ENCODE measurements at regions not wholly inside any gene's neighbourhood (a gene's known extent, or its start where the extent isn't known, plus 50 kb on each side); places are given as distances from the start of the nearest gene placed in this dataset.

DNA sequence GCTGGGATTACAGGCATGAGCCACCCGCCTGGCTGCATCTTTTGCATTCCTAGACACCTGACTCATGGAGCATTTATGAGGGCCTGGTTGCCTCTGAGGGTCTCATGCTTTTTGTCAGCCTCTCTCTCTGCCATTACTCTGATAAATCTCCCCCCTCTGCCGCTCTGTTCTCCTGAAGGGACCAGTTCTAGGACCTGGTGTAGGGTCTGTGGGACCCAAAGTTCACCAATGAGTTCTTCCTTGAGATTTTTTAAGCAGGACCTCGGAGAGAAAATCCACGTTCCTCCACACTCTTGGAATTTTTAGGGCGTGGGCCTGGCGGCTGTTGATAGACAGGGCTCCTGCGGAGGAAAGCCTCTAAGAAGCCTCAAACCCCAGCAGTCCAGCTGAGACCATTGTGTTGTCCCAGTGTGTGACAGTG is 91.9 kb upstream of the ERRFI1 start:
- Mint-ChIP-seq H3K36me3 (ENCODE audit: low read depth, unreplicated experiment) (no peaks in the 10 kb centered on the region), H3K4me1 (ENCODE audit: unreplicated experiment) (peaks cover 45% of the 10 kb centered on the region), H3K27ac (ENCODE audit: unreplicated experiment) (no peak overlapping the region), H3K4me3 (ENCODE audit: unreplicated experiment) (no peak overlapping the region), H3K9me3 (ENCODE audit: unreplicated experiment) (no peaks in the 10 kb centered on the region), H3K27me3 (ENCODE audit: unreplicated experiment) (no peaks in the 10 kb centered on the region)
- no peak for DNase-seq (ENCODE audit: low spot score)
- TF ChIP-seq, protein P1, sequence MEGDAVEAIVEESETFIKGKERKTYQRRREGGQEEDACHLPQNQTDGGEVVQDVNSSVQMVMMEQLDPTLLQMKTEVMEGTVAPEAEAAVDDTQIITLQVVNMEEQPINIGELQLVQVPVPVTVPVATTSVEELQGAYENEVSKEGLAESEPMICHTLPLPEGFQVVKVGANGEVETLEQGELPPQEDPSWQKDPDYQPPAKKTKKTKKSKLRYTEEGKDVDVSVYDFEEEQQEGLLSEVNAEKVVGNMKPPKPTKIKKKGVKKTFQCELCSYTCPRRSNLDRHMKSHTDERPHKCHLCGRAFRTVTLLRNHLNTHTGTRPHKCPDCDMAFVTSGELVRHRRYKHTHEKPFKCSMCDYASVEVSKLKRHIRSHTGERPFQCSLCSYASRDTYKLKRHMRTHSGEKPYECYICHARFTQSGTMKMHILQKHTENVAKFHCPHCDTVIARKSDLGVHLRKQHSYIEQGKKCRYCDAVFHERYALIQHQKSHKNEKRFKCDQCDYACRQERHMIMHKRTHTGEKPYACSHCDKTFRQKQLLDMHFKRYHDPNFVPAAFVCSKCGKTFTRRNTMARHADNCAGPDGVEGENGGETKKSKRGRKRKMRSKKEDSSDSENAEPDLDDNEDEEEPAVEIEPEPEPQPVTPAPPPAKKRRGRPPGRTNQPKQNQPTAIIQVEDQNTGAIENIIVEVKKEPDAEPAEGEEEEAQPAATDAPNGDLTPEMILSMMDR (IDR thresholded peaks at IDR 0.05; ENCODE audit: unreplicated experiment) = no peak

DNA sequence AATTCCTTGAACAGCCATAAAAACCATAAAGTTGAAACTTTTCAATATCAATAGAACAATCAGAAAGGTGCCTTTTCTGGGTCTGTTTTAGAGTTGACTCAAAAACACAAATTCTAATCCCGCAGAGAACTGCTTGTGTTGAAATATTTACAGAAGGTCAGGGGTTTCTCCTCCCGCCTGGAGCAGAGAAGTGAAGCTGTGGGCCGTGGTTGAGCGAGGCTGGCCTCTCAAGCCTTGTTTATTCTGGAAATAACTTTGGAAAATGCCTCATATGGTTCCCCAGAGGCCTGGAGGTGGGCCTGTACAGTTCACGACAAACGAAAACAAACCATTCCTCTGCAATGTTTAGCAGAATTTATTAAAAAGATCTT is 90.8 kb upstream of the ERRFI1 start:
- Mint-ChIP-seq H3K27ac (ENCODE audit: unreplicated experiment) (no peak overlapping the region), H3K4me1 (ENCODE audit: unreplicated experiment) (peaks cover 35% of the 10 kb centered on the region), H3K4me3 (ENCODE audit: unreplicated experiment) (no peak overlapping the region)

DNA sequence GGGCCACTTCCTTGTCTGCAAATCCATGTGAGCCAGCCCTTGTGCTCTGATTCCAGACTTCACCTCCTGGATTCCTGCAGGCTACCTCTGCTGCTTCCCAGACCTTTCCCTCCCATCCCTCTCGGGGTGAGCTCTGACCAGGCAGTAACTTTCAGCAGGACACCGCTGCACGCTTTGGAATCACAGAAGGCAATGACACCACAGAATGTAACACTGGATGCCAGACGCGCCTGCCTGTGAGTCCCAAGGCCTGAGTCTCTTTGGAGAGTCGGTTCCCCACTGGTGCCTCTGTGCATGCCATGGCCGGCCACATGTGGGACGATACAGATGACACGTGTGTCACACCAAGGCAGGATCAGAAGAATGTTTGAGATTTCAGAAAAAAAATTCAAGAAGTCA is 89.7 kb upstream of the ERRFI1 start:
- H3K27ac Mint-ChIP-seq (ENCODE audit: unreplicated experiment) = no peak overlapping the region
- H3K27me3 Mint-ChIP-seq (ENCODE audit: unreplicated experiment) = no peaks in the 10 kb centered on the region
- TF ChIP-seq, protein P1 (IDR thresholded peaks at IDR 0.05; ENCODE audit: unreplicated experiment) = no peak
- no peak overlapping the region for H3K4me3 Mint-ChIP-seq (ENCODE audit: unreplicated experiment)
- no peaks in the 10 kb centered on the region for H3K36me3 Mint-ChIP-seq (ENCODE audit: low read depth, unreplicated experiment)
- no peak for DNase-seq (ENCODE audit: low spot score)
- no peaks in the 10 kb centered on the region for H3K9me3 Mint-ChIP-seq (ENCODE audit: unreplicated experiment)
- peaks cover 23% of the 10 kb centered on the region for H3K4me1 Mint-ChIP-seq (ENCODE audit: unreplicated experiment)

More for the DNA sequence above, 90.8 kb upstream of the ERRFI1 start:
- Mint-ChIP-seq H3K9me3 (ENCODE audit: unreplicated experiment) (no peaks in the 10 kb centered on the region), H3K36me3 (ENCODE audit: low read depth, unreplicated experiment) (no peaks in the 10 kb centered on the region), H3K27me3 (ENCODE audit: unreplicated experiment) (no peaks in the 10 kb centered on the region)
- DNase-seq (ENCODE audit: low spot score) = no peak
- TF ChIP-seq, protein P1 (IDR thresholded peaks at IDR 0.05; ENCODE audit: unreplicated experiment) = no peak

DNA sequence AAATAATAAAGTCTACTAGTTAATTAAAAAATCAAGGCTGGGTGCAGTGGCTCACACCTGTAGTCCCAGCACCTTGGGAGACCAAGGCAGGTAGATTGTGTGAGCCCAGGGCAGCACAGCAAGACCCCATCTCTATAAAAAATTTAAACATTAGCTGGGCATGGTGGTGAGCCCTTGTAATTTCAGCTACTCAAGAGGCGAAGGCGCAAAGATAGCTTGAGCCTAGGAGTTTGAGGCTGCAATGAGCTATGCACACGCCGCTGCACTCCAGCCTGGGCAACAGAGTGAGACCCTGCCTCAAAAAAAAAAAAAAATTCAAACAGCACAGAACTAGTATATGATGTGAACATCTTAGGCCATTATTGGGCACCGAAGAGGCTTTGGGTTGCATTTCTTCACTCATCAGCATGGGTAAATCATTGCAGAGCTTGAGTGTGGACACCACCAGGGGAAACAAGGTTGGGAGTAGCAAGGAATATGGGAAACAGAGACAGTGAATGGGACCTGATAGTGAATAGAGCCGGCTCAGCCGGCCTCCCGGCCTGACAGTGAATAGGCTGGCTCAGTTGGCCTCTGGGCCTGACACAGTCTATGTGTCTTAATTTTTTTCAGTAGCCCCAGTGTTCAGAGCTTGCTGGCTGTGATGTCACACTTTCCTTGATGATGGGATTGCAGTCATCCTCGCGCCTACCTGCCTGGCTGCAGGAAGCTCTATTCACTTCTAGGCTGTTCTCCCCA is 89.1 kb upstream of the ERRFI1 start:
- Mint-ChIP-seq H3K36me3 (ENCODE audit: low read depth, unreplicated experiment) (no peaks in the 10 kb centered on the region), H3K27ac (ENCODE audit: unreplicated experiment) (no peak overlapping the region), H3K4me1 (ENCODE audit: unreplicated experiment) (peaks cover 18% of the 10 kb centered on the region), H3K4me3 (ENCODE audit: unreplicated experiment) (no peak overlapping the region), H3K27me3 (ENCODE audit: unreplicated experiment) (no peaks in the 10 kb centered on the region), H3K9me3 (ENCODE audit: unreplicated experiment) (no peaks in the 10 kb centered on the region)
- TF ChIP-seq, protein P1 (IDR thresholded peaks at IDR 0.05; ENCODE audit: unreplicated experiment) = no peak
- no peak for DNase-seq (ENCODE audit: low spot score)

All from endothelial cell (in vitro differentiated cells).